ENCODE measurements at regions not wholly inside any gene's neighbourhood (a gene's known extent, or its start where the extent isn't known, plus 50 kb on each side); places are given as distances from the start of the nearest gene placed in this dataset.

- TF ChIP-seq CTCF (conservative IDR thresholded peaks at IDR 0.05; ENCODE audit: low read depth, low read length) (no peak), EZH2 (IDR thresholded peaks at IDR 0.05; ENCODE audit: low read length, unreplicated experiment) (no peak)
Measured at GRCh38 chr6:144335914-144336313, 50.8 kb downstream of the UTRN start.

Measured in PC-3 (cell line).